Islet precursor cell (in vitro differentiated cells): ENCODE measurements at regions not wholly inside any gene's neighbourhood (a gene's known extent, or its start where the extent isn't known, plus 50 kb on each side); places are given as distances from the start of the nearest gene placed in this dataset.
"Not testable (repeated sequence)": the region's sequence is repeated elsewhere in the genome, so short reads cannot be mapped to it uniquely, and the experiment has no call there.

Experiments
- DNase-seq: peaks from one replicate; pipeline ENCODE4 v3.0.0-alpha.2; 2018

GRCh38 chr20:30511322-30512030 lies 746.0 kb upstream of the DEFB115 start:
- DNase-seq, result no peak

DNA sequence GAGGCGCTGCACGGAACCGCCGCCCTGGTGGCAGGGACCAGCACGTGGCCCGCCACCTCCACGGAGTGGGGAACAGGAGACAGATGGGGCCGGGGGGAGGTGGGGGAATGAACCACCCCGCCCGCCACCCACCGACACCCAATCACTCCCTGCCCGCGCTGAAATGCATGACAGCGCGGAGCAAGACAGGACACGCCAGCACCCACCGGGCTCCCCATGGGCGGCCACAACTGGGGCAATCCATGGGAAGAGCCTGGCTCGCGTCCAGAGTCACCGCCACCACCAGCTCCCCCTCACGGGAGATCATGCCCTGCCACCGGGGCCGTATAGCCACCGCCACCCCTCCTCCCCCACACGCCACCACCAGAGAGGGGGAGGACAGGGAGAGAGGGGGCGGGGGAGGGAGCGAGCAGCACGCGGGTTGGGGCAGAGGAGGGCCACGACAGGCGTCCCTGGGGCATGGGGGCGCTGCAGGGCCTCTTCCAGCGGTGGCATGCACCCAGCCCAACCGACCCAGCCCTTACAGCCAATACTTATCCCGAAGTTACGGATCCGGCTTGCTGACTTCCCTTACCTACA lies 744.3 kb upstream of the DEFB115 start:
- DNase-seq, result no peak

DNA sequence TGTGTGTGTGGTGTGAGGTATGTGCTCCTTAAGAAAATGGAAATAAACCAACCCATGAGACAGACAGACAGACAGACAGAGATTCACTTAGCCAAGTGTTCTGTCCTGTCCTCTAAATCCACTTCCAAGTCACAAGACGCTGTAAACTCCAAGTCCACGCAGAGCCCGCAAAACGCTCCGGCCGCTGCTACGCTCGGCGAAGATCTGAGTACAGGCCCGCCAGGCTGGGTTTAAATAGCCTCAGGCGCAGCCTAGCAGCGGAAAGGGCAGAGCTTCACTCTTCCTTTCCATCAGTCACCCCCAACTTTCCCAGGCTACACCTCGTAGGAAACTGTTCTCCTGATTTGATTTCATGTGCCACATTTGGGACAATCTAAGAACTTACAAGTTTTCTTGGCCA lies 741.5 kb upstream of the DEFB115 start:
- not testable (repeated sequence) for DNase-seq

GRCh38 chr20:30518906-30519305 lies 738.6 kb upstream of the DEFB115 start:
- DNase-seq, result not testable (repeated sequence)

- DNase-seq, result not testable (repeated sequence)
Measured at GRCh38 chr20:30521686-30522415, 735.6 kb upstream of the DEFB115 start.

DNA sequence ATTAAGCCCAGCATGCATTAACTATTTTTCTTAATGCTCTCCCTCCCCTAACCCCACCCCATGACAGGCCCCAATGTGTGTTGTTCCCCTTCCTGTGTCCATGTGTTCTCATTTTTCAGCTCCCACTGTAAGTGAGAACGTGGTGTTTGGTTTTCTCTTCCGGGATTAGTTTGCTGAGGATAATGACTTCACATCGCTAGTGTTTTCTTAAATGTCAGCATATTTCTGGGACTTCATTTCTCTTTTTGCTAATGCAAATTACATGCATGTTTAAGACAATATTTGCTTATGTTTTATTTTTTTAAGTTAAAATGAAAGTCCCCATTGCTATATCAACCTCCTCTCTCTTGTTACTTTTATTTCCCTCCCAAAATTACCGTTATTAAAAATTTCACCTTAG lies 733.3 kb upstream of the DEFB115 start:
- DNase-seq, result not testable (repeated sequence)

GRCh38 chr20:30524761-30525160 lies 732.7 kb upstream of the DEFB115 start:
- not testable (repeated sequence) for DNase-seq

GRCh38 chr20:30533653-30534052 lies 723.8 kb upstream of the DEFB115 start:
- not testable (repeated sequence) for DNase-seq

GRCh38 chr20:30537459-30537858 lies 720.0 kb upstream of the DEFB115 start:
- not testable (repeated sequence) for DNase-seq

DNA sequence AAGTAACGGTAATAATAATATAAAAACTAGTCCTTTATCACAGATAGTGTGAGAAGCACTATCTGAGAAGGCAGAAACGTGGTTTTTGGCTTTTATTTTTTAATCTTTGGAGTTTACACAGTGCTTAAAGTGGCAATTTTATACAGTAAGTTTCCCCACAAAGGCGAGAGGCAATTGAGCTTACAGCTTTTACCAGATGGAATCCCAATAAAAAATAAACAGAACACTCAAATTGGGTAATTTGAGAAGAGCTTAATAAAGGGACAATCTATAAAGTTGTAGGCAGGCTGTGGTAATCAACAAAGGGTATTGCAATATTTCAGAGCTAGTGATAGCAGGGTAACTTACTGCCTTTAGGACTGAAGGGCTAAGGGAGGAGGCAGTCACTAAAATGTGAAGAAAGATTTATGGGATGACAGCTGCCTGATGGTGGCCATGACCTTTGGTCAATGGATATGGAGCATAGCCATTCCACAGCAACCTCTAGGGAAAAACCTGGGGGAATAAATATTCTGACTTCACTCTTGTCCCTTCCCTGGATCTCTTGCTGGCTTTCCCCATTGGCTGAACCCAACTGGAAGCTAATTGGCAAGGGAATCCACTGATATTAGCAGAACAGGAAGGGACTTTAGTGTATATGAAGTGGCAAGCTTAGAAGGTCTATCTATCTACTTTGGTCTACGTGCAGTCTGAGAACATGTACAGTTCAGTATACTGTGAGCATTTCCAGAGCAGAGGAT lies 717.0 kb upstream of the DEFB115 start:
- not testable (repeated sequence) for DNase-seq

DNA sequence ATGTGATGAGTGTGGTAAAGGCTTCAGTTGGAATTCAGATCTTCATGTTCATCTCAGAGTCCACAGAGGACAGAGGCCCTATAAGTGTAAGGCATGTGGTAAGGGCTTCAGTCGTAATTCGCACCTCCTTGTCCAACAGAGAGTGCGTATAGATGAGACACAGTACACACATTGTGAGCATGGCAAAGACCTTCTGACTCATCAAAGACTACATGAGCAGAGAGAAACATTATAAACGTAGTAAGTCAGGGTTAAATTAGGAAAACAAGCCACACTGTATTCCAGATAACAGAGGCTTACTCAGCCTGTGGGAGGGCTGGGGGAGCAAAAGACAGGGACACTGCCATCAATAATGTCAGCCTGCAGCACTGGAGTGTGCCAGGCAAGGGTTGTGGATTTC lies 706.2 kb upstream of the DEFB115 start:
- DNase-seq, result not testable (repeated sequence)

GRCh38 chr20:30556797-30557196 lies 700.7 kb upstream of the DEFB115 start:
- not testable (repeated sequence) for DNase-seq

DNA sequence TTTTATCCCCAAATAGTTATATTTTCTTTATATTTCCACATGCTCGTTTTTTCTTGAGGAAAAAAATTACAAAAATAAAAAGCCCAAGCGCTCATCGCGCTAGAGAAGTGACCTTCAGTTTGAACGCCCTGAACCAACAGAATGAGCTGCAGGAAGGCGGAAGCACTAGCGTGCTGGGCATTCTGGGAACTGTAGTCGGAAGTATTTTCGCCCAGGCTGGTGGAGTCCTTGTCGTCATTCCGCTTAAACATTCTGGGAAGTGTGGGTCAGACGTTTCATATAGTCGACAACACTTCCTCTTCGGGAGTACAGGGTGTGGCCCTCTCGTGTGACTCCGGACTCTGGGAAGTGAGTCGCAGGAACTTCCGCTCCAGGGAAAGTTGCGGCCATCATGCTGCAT lies 692.4 kb upstream of the DEFB115 start:
- not testable (repeated sequence) for DNase-seq

DNA sequence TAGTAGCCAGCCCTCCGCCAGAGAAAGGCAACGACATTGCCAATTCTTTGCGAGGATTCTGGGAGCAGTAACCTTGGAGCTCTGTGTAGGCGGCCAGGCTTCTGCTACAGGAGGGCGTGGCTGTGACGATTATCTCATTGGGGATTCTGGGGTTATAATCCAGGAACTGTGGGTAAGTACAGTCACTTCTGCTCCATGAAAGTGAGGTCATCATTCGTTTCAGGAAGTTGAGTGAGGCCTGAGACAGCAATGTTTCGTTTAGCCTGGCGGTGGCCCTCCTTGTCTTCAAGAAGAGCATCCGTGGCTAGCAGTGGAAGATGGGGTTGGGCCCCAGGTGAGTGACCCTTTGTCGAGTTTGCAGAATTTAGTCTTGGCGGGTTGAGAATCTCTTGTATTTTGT lies 687.6 kb upstream of the DEFB115 start:
- DNase-seq, result not testable (repeated sequence)

- DNase-seq, result not testable (repeated sequence)
Measured at GRCh38 chr20:30570622-30571021, 686.8 kb upstream of the DEFB115 start.

GRCh38 chr20:30574337-30574736 lies 683.1 kb upstream of the DEFB115 start:
- DNase-seq, result not testable (repeated sequence)

DNA sequence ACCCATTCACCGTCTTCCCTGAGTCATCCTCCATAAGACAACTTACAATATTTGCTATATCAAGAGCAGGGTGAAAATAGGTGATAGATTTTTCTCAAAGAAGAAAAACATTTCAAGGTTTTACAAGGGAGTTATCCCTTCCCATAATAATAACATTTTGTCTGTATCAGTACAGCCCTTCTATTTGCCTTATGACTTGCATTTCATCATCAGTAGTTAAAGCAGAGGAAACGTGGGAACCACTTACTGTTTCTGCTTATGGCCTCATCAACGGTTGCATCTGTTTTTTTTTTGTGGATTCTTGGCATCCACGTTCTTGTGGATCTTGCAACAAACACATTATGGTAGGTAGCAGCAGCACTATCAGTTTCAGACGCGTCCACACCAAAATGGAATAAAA lies 678.4 kb upstream of the DEFB115 start:
- DNase-seq, result not testable (repeated sequence)

DNA sequence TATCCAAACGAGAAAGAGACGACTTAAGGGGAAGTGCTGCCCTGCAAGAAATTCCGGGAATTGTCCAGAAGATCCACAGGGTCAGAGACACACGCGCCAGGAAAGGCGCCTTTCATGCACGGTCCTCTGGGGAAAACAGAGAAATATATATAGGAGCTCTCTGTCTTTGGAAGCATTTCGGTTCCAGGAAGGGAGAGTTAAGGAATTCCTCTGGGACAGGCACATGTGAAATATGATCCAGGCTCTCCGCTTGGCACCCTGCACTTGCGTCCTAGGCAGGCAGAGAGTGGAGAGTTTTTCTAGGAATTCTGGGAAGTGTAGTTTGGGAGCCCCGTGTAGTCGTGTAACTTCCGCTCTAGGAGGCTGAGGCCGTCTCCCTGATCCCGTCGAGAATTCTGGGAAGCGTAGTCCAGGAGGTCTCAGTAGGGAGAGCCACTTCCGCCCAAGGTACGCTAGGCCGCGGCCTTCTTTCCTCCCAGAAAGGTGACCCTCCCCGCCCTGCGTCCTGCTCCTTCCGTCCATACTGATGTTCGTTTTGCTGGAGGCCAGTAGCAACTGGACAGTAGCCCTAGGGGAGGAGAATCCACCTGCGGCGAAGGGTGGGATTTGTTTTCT lies 677.5 kb upstream of the DEFB115 start:
- DNase-seq, result peak; percentile 87

DNA sequence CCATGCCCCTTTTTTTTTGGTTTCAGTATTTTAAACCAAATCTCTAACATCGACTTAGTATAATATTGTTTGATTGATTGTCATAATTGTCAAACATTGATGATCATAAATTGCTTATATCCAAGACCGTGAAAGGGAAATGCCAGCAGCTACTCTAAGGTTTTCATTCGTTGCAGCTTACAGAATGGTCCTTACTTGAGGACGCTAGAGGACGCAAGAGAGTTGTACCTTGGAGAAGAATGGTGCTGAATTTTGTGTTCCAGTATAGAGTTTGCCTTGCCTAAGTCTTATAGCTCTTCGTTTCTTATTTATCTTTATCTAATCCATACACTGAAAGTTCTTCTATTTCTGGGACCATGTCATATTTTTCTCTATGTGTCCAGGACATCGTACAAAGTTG lies 675.6 kb upstream of the DEFB115 start:
- DNase-seq, result not testable (repeated sequence)

DNA sequence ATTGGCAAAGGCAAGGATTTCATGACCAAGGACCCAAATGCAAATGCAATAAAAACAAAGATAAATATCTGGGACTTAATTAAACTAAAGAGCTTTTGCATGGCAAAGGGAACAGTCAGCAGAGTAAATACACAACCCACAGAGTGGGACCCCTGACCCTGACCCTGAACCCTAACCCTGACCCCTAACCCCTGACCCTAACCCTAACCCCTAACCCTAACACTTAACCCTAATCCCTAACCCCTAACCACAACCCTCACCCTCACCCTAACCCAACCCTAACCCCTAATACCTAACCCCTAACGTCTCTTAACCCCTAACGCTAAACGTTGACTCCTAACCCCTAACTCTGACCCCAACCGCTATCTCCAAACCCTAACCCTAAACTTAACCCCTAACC lies 673.1 kb upstream of the DEFB115 start:
- DNase-seq, result not testable (repeated sequence)

- DNase-seq, result peak; percentile 86
Measured at GRCh38 chr20:30585244-30585796, 672.1 kb upstream of the DEFB115 start.

GRCh38 chr20:30586178-30586577 lies 671.3 kb upstream of the DEFB115 start:
- not testable (repeated sequence) for DNase-seq
